ENCODE measurements at regions not wholly inside any gene's neighbourhood (a gene's known extent, or its start where the extent isn't known, plus 50 kb on each side); places are given as distances from the start of the nearest gene placed in this dataset.

- DNase-seq (ENCODE audit: low read depth in 2 of 2): no peak
These were observed 136.9 kb downstream of the SLC38A1 start for GRCh38 chr12:46131732-46132469.

GRCh38 chr12:46127656-46128055, 137.3 kb upstream of the SCAF11 start:
- no peak for DNase-seq (ENCODE audit: low read depth in 2 of 2)

DNA sequence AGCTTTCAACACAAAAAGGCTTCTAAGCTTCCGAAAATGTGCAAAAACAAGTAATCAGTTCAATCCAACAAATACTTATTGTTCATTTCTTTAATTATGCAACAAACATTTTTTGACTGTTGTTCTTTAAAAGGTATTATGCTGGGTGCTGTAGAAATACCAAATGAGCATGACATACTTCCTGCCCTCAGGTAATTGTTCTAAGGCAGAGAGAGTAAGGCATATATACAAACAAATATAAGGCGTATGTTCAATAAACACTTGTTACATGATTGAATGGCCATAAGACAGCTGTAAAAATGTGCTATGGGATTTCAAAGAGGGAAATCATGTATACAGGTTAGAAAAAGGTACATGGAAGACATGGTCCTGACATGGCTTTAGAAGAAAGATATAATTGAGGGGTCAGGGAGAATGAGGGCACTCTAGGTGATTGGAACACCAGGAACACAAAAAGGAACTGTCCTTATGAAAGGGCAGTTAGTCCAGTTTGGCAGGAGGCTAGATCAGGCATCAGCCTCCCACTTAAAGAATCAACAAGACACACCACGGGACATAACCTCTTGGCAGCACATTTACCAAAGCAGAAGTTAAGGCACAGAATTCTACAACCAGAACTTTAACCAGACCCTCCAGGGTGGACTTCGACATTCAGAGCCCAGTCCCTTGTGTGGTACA, 135.8 kb upstream of the SCAF11 start:
- no peak for DNase-seq (ENCODE audit: low read depth in 2 of 2)

DNA sequence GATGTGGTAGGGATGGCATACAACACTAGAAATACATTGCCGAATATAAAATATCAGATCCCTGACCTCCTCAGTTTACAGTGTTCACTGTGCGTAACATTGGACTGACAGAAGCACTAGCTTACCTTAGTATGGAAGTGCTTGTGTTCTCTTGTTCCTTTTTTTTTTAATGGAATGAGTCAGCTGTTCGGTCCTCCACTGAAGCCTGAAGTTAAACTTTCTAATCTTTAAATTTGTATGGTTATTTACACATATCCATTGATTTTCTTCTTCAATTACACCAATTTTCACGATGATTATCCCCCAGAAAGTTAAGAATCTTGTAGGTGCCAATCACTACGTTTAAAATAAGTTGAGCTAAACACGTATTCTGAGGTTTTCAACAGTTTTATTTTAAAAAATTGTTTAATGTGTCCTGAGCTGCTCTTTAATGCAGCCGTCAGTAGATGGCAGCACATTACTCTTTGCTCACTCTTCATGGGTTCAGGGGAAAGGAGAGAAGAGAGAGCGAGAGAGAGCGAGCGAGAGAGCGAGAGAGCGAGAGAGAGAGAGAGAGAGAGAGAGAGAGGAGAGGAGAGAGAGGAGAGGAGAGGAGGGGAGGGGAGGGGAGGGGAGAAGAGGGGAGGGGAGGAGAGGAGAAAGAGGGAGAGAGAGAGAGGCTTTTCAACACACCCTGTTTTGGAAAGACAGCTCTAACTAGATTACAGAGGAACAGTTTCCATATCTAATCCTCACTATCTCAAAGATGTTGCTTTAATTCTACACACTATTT, 134.7 kb upstream of the SCAF11 start:
- DNase-seq (ENCODE audit: low read depth in 2 of 2): peak; percentile 5 to 25

GRCh38 chr12:46124132-46124847, 133.9 kb upstream of the SCAF11 start:
- DNase-seq (ENCODE audit: low read depth in 2 of 2): no peak

DNA sequence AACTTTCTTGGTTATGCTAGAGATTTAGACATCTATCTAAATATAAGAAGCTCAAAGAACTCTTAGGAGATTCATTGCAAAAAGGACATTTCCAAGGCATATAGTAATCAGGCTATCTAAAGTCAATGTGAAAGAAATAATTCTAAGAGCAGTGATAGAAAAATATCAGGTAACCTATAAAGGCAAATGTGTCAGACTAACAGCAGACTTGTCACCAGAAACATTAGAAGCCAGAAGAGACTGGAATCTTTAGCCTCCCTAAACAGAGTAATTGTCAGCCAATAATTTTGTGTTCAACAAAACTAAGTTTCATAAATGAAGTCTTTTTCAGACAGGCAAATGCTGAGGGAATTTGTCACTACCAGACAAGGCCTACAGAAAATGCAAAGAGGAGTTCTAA, 122.0 kb upstream of the SCAF11 start:
- no peak for DNase-seq (ENCODE audit: low read depth in 2 of 2)

DNA sequence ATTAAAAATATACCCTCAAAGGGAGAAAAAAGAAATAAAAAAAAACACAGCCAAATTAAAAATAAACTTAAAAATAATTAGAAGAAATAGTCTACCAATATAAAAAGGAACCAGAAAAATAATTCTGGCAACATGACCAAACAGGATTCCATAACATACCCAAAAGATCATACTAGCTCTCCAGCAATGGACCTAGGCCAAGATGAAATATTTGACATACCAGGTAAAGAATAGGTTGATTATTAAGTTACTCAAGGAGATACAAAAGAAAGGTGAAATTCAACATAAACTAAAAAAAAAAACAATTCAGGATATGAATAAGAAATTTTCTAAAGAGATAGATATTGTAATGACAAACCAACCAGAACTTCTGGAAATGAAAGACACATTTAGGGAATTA, 121.3 kb upstream of the SCAF11 start:
- DNase-seq (ENCODE audit: low read depth in 2 of 2): no peak

DNA sequence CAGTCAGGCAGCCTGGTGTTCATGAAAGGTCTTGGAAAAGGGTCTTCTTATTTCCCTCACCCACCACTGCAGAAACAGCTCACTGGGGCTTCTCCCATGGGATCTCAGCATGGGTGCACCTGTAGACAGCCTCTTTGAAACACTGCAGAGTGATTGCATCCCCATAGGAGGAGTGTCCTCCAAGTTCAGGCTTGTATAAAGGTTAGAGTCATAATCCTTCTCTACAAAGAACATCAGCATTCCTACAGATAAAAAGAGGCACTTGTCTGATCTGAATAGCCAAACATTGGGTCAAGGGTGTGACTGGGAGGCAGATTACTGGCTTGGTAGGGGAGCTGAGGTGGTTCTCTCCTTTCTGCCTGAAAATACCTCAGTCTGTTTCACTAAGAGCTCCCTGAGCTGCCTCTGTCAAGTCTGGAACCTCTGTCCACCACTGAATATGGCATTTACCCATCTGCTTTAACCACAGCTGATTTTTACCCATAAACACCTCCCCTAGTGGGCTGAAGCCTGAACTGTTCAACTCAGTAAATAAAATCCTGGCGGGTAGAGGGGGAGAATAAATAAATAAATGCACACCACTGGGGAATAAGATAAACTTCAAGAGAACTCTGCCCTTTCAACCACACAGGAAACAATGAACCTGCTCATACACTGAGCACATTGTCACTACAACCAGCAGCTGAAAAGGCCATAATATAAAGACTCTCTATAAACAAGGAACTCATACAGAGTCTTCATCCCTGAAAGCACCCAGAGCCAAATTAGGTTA, 120.7 kb upstream of the SCAF11 start:
- no peak for DNase-seq (ENCODE audit: low read depth in 2 of 2)

- DNase-seq (ENCODE audit: low read depth in 2 of 2): no peak
These were observed 119.8 kb upstream of the SCAF11 start for GRCh38 chr12:46110223-46110611.

DNA sequence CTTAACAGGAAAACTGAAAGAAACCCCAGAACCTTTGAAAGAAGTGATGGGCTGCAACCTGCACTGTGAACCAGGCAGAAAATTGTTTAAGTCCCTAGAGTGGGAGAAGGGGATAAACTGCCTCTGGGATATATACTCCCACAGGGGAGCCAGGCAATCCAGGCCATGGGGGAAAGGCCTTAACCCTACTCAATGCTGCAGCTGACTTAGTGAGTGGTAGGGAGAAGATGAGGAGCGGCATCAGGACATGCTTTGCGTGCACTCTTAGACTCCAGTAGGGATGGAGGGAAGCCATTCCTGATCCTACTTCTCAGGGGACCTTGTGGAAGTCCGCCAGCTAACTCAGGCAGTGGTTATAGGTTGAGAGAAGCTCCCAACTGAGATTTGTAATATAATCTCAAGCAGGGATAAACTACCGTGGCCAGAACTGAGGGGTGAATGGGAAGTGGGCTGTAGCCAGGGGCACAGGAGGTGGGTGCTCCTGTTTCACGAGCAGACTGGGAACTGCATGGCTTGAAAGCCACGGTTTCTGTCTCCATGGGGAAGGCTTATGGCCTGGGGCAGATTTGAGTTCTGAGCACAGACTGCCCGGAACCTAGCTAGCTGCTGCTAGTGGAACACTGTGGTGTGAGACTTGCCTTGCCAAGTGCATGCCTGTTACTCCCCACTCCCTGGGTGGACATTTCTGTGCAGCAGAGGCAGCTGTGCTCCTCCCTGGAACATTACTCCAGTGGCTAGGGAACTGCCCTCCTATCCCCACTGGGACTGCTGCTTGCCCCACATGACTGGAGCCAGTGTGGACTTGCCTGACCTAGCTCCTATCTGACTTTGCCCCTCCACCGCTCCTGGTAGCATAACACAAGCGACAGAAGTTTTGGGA, 119.2 kb upstream of the SCAF11 start:
- DNase-seq (ENCODE audit: low read depth in 2 of 2): no peak

DNA sequence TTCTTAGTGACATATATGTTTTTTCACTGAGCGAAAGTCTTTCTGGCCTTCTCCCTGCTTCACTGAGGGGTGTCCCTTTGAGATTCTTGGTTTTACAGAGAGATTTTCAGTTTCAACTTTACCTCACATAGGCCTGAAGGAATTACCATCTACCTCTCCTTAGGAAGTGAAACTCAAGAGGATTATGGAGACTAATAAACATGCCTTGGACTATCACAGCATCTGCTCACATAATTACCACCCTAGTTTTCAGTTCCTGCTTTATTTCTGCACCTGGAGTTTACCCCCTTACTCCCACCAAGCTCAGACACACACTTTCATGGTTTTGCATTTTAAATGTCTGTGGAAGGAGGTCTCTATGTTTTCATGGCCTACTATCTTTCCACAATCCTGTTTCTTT, 118.3 kb upstream of the SCAF11 start:
- DNase-seq (ENCODE audit: low read depth in 2 of 2): no peak

DNA sequence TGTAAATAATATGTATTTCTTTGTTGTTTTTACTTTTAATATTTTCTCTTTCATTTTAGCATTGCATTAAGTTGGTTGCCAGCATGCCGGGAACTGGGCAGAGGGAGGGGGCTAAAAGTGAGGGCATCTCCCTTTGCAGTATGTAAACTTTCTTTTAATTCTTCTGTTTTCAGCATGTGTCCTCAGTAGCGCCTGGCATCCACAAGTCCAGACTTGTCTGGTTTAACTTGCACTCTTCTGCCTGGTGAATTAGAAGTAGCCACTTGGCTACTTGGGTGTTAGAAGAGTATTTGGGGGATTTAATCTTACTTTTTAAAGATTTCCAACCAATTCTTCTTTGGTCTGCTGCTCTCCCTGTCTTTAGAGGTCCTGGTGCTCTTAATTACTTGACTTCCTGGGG, 117.2 kb upstream of the SCAF11 start:
- no peak for DNase-seq (ENCODE audit: low read depth in 2 of 2)

DNA sequence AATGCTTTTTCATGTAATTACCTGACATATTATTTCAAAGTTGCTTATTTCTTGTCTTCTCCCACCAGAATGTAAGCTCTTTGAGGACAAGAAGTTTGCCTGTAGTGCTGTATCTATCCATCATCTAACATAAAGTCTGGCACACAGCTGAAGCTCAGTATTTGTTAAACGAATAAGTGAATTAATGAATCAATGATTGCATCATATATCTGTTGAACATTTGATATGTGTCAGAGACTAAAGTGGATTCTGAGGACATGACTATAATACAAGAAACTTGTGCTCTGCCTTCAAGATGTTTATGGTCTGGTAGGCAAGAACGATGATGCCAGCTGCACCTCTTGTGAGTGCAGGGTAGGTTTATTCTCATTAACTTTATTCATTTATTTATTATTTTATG, 115.4 kb upstream of the SCAF11 start:
- no peak for DNase-seq (ENCODE audit: low read depth in 2 of 2)

DNA sequence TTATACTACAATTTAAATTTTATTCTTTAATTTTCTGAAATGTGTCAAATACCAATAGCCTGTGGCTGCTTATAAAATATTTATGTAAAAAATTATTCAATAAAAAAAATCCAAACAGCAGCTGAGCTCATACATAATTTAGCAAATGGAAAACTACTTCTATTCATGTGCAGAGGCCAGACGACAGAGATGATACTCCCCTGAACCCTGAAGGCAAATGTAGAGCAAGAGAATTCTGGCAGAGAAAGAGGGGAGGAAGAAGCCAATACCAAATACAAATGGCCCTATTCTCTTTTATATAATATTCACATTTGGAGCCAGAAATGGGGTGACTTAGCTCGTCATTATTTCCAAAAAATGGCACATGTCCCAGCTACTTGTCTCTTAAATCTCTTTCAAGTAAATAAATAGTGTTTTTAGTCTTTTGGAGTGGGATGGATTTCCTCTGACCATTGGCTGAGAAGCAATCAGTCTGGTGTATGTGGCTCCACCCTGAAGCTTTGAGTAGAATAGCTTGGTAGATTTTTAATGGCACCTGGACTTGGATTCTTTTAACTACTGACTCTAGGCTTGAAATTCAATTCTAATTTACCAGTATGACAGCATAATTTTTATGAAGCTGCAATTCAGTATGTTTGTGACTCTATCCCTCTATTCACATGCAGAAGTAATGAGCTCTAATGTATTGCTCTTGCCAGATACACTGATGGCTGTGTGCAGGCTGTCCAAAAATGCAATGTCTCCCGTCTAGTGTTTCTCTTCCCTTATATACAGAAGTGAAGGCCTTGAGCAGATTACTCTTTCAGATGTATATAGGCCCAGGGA, 113.4 kb upstream of the SCAF11 start:
- no peak for DNase-seq (ENCODE audit: low read depth in 2 of 2)

- DNase-seq (ENCODE audit: low read depth in 2 of 2): no peak
These were observed 111.1 kb upstream of the SCAF11 start for GRCh38 chr12:46101485-46101869.

GRCh38 chr12:46100551-46101484, 110.4 kb upstream of the SCAF11 start:
- no peak for DNase-seq (ENCODE audit: low read depth in 2 of 2)

GRCh38 chr12:46089414-46090162, 99.2 kb upstream of the SCAF11 start:
- no peak for DNase-seq (ENCODE audit: low read depth in 2 of 2)
